ENCODE measurements at regions not wholly inside any gene's neighbourhood (a gene's known extent, or its start where the extent isn't known, plus 50 kb on each side); places are given as distances from the start of the nearest gene placed in this dataset.

GRCh38 chr5:83776437-83777031 is 55.9 kb upstream of the HAPLN1 start:
- Mint-ChIP-seq H3K27ac (no peak overlapping the region), H3K9me3 (peaks cover 0 to 2% (median 1%) of the 10 kb centered on the region in 3 donors), H3K4me3 (no peak overlapping the region), H3K4me1 (no peaks in the 10 kb centered on the region), H3K36me3 (peaks cover 1% of the 10 kb centered on the region), H3K27me3 (no peaks in the 10 kb centered on the region)

Data from IgD-negative memory B cell (primary cell).